EL (cell line): ENCODE measurements at regions not wholly inside any gene's neighbourhood (a gene's known extent, or its start where the extent isn't known, plus 50 kb on each side); places are given as distances from the start of the nearest gene placed in this dataset.
"Not testable (repeated sequence)": the region's sequence is repeated elsewhere in the genome, so short reads cannot be mapped to it uniquely, and the experiment has no call there.

Experiments used
- DNase-seq: peaks from one replicate; pipeline ENCODE4 v3.0.0-alpha.2; 2016

DNA sequence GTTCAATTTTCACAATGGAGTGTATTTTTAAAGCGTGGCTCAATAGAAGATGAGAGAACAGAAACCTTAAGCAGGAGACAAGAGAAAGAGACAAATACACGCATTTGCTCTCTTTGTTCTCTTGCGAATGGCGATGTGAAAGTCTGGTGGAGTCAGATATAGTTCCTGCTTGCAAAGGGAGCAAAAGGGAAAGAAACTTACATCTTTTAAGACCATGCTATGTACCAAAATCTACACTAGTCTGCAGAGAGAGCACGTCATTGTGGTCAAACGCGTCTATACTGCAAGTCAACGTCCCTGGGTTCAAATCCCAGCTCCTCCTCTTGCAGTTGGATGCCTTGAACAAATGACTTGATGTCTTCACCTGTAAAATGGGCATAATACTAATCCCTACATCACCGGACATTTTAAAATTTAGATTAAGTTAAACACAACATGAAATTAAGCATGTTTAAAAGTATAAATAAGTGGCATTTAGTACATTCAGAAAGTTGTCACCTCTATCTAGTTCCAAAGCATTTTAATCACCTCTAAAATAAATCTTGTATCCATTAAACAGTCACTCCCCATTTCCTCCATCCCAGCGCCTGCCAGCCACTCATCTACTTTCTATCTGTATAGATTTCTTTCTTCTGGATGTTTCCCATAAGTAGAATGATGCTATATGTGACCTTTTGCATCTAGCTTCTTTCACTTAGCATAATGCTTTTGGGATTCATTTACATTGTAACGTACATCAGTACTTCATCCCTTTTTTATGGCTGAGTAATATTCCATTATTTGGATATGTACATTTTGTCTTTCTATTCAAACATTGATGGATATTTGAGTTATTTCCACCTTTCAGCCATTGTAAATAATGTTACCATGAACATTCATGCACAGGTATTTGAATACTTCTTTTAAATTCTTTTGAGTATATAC lies 406.9 kb downstream of the TMEM114 start:
- DNase-seq = no peak

GRCh38 chr16:8182761-8183160 lies 407.6 kb downstream of the TMEM114 start:
- DNase-seq = no peak

DNA sequence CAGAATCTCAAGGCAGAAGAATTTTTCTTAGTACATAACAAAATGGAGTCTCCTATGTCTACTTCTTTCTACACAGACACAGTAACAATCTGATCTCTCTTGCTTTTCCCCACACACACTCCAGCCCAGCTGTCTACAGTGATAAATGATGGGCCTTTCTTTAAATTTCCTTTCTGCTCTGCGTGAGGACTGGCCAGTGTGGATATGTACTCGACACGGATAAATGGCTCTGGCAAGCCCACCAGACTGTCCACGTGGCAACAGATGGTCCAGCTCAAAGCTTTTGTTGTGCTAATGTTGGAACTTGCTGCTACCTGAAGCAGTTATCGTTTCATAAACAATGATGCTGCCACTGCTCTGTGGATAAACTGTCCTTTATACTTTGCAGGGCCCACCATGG lies 410.7 kb downstream of the TMEM114 start:
- no peak for DNase-seq

DNA sequence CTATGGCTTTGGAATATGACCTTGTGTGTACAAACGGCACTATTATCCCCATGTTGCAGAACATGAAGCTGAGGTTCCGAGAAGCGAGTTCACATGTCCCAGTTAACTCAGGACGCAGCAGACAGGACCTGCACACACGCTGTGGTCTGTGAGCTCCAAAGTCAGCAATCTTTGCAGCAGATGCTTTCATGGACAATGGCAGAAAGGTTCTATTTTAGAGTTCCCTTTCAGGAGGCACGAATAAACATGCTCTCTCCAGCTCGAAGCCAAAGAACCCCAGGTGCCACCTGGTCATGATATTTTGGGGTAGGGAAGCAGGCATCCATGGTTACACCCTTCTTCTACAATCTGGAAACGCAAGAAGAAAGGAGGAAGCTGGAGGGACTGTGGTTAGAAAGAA lies 412.0 kb downstream of the TMEM114 start:
- DNase-seq = no peak

DNA sequence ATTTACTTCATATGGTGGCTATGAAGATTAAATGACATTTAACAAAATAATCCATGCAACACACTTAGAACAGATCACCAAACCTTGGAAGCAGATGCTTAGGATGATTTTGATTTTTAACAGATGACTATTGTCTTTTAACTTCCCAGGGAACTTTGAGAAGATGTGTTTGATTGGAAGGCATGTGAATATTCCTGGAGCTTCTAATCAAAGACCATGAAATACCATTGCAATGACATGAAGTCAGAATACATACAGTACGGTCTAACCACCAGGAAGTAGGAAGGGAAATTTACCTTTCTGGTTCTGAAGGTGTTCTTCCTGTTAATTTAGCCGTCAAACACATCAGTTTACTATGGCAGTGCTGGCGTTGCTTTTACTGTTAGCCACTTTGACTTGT lies 414.9 kb downstream of the TMEM114 start:
- no peak for DNase-seq

- DNase-seq = peak; percentile 3
Observed at GRCh38 chr16:8173111-8173644, 417.1 kb downstream of the TMEM114 start.

- DNase-seq = no peak
Observed at GRCh38 chr16:8172551-8172950, 417.8 kb downstream of the TMEM114 start.

DNA sequence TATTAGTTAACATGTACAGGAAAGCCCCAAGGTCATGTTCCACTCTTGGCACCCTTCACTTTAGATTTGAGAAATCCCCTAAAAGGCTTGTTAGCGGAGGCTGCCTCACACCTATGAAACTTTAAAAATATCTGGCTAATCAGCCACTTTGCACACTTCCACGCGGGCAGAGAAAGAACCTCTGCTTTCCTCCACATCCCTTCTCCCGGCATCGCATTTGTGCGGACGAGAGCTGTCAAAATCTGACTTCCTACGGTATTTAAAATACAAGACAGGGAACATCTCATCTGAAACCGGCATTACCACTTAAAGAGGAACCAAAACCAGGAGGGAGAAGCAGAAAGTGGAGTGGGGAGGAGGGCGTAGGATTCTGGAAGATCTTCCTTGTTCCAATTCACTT lies 422.3 kb downstream of the TMEM114 start:
- no peak for DNase-seq

GRCh38 chr16:8167436-8167835 lies 422.9 kb downstream of the TMEM114 start:
- no peak for DNase-seq

DNA sequence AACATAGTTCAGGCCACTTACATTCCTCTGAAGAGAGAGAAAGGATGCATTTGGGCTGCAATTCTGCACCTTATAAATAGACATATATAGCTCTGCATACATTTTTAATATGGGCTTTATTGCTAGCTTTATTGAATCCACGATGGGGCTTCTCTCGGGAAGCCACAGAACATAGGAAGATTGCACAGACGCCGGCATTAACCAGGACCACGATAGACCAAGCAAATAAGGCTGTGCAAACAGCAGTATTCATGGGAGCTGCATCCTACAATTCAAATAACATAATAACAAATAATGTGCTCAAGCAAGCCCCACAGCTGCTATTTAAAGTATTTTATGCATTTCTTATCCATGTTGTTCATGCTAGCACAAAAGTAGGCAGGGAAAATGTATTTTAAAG lies 432.3 kb downstream of the TMEM114 start:
- DNase-seq = no peak

GRCh38 chr16:8155275-8155674 lies 435.0 kb downstream of the TMEM114 start:
- DNase-seq = no peak

DNA sequence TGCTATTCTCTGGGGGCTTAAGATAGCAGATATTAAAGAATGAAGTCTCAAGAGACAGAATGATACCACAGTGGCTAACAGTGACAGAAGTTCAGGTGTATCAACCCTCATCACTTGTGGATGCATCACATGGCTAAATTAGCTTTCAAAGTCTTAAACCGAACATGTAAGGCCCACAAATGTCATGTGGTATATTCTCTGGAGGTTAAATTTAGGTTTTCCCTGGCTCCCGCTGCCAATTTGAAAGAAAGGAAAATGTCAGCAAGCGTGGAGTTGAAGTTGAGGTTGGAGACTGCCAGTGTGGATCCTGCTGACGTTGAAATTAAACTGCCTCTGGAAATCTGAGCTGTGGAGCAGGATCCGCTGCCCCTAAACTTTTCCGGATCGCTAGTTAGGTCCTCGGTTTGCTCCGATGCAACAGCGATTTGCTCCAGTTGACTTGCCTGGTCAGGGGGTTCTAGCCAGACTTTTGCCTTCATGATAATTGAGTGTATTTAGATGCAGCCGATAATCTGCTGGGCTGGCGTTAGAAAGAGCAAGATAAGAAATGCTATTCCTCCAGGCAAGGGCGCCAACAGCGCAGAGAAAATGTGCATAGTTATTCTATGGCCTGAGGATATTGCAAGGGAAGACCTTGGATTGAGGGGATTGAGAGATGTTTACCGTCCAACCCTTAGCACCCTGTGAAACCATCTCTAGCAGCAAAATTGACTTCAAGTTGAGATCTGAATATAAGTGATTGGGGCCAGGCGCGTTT lies 443.9 kb downstream of the TMEM114 start:
- no peak for DNase-seq

DNA sequence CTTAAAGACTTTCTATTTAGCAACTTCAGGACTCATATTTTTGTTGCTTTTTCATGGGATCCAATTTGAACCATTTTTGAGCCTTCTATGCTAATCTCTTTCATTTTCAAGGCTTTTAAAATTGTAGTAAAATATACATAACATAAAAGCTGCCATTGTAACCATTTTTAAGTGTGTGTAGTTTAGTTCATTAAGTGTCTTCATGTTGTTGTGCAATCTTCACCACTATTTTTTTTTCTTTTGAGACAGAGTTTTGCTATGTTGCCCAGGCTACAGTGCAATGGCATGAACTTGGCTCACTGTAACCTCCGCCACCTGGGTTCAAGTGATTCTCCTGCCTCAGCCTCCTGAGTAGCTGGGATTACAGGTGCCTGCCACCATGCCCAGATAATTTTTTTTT lies 451.6 kb downstream of the TMEM114 start:
- no peak for DNase-seq

GRCh38 chr16:8137606-8138005 lies 452.7 kb downstream of the TMEM114 start:
- DNase-seq = no peak

- DNase-seq = no peak
Observed at GRCh38 chr16:8130197-8130596, 460.1 kb downstream of the TMEM114 start.

DNA sequence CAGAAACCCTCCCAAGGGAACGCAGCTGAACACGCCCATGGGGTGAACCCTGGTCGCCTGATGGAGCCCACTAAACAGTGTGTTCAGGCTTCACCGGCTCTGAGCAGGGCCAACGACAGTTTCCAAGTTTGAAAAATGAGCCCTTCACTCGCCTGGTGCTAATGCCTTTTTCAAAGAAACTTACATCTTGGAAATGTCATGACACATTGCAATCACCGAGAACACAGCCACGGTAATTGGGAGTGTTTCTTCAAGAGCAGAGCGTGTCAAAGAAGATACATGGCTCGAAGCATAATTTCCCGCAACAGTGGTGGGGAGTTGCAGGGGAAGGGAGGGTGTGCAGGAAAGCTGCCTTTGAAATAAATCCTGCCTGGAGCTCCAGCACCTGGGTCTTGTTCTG lies 463.2 kb downstream of the TMEM114 start:
- DNase-seq = no peak

- no peak for DNase-seq
Observed at GRCh38 chr16:8126313-8126712, 464.0 kb downstream of the TMEM114 start.

DNA sequence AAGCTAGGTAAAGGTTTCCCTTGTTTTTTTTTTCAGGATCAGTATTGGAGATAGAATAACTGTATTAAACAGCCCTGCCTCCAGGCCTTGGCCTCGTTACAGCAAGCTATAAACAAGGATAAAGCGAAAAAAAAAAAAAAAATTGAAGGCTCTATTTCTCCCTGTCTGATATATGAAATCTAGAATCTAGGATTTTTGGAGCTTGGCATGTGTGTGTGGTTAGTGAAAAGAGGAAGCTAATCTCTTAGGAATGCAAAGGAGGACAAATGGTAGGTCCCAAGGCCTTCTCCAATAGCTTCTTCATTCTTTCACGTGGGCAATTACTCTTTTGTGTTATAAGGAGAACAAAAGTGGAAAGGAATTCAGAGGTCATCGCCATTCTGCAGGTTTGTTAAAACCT lies 470.3 kb downstream of the TMEM114 start:
- no peak for DNase-seq

DNA sequence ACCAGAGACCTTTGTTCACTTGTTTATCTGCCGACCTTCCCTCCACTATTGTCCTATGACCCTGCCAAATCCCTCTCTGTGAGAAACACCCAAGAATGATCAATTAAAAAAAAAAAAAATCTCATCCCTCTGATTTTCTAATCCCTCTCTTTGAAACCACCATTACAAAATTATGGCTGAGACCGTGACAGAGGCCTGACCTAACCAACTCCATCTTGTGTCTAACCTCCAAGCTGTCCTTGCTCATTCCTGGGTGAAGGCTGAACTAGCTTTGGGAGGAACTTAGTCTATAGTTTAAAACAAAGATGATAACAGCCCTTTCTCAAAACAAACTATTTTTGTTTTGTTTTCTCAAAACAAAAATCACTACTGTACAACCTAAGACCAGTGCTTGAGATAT lies 474.5 kb downstream of the TMEM114 start:
- no peak for DNase-seq

DNA sequence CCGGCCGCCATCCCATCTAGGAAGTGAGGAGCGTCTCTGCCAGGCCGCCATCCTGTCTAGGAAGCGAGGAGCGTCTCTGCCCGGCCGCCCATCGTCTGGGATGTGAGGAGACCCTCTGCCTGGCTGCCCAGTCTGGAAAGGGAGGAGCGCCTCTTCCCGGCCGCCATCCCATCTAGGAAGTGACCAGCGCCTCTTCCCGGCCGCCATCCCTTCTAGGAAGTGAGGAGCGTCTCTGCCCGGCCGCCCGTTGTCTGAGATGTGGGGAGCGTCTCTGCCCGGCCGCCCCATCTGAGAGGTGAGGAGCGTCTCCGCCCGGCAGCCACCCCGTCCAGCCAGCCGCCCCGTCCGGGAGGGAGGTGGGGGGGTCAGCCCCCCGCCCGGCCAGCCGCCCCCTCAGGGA lies 475.4 kb downstream of the TMEM114 start:
- not testable (repeated sequence) for DNase-seq

DNA sequence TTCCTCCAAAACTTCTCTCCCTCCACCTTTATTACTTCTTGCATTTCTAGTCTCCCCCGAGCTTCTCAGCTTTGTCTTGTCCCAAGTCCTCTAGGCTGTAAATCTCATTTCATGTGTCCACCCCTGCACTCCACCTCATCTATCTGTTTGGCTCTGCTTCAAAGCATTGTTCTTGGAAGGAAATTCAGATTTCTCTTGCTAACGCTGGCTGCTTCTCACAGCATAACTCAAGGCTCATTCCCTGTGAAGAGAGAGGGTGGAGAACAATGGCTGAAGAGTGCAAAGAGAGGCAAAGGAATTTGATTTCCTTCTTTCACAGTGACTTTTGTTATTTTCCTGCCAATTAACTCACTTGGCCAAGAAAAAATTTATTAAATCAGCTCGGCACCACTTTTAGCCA lies 476.5 kb downstream of the TMEM114 start:
- DNase-seq = no peak

- no peak for DNase-seq
Observed at GRCh38 chr16:8110572-8111514, 479.5 kb downstream of the TMEM114 start.
